Right kidney (tissue), 1 donor: ENCODE measurements at regions not wholly inside any gene's neighbourhood (a gene's known extent, or its start where the extent isn't known, plus 50 kb on each side); places are given as distances from the start of the nearest gene placed in this dataset.
A peak's percentile ranks its signal among the peaks of the same experiment; 100 is the strongest.
"Not testable (repeated sequence)": the region's sequence is repeated elsewhere in the genome, so short reads cannot be mapped to it uniquely, and the experiment has no call there.

Source experiments
- DNase-seq: peaks from one replicate; pipeline ENCODE4 v3.0.0-alpha.2; 2016

- DNase-seq = no peak
These were observed 141.8 kb downstream of the SIM1 start for GRCh38 chr6:100322886-100323285.

- no peak for DNase-seq
These were observed 144.0 kb downstream of the SIM1 start for GRCh38 chr6:100320686-100321085.

DNA sequence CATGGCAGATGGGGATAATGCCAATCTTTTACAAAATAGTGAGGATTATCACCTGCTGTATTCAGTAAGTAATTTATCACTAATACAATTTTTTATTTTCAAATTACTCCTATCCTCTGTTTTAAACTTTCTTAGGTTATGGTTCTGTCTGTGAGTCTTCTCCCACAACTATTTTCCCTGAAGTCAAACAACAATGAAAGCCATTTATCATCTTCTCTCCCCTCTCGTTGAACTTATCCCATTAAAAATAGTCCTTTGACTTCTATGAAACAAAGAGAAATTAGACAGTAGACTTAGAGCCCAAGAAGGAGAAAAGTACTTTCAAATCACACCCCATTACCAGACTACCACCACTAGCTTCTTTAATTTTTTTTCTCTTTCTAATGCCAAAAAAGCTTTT lies 147.7 kb downstream of the SIM1 start:
- no peak for DNase-seq

- DNase-seq = no peak
These were observed 150.5 kb downstream of the SIM1 start for GRCh38 chr6:100314186-100314585.

- DNase-seq = no peak
These were observed 152.9 kb downstream of the SIM1 start for GRCh38 chr6:100311707-100312251.

- no peak for DNase-seq
These were observed 155.5 kb downstream of the SIM1 start for GRCh38 chr6:100309174-100309573.

DNA sequence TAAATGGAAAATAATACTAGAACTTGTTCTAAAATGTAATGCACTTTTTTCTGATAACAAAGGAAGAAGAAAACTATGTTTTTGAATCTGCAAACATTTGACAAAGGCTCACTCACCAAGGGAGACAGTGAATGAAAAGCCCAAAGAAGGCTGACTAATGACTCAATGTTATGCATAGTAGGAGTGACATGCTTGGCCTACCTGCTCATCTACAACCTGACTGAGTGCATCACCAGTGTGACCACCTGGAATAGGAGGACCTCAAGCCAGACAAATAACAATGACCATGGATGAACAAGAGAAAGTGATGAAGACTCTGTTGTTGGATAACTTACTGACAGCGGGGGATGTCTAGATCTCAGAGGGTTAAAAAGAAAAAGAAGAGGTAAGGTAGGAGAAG lies 157.2 kb downstream of the SIM1 start:
- DNase-seq = no peak

GRCh38 chr6:100305209-100305869 lies 159.4 kb downstream of the SIM1 start:
- no peak for DNase-seq

DNA sequence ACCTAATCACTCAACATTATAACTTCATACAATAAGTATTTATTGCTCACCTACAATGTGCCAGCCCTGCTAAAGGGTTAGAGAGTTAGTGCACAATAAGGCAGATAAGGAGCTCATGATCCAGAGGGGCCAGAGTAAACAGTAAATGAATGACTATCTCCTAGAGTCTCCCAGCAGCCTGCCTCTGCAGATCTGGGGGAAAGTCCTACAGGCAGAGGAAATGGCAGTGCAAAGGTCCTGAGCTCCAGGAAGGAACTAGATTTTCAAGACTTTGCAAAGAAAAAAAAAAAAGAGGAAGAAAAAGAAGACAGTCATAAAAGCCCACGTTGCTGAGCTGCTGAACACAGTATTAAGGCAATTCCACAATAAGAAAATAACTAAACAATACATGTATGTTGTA lies 160.1 kb downstream of the SIM1 start:
- no peak for DNase-seq

GRCh38 chr6:100301731-100302130 lies 163.0 kb downstream of the SIM1 start:
- DNase-seq = no peak

DNA sequence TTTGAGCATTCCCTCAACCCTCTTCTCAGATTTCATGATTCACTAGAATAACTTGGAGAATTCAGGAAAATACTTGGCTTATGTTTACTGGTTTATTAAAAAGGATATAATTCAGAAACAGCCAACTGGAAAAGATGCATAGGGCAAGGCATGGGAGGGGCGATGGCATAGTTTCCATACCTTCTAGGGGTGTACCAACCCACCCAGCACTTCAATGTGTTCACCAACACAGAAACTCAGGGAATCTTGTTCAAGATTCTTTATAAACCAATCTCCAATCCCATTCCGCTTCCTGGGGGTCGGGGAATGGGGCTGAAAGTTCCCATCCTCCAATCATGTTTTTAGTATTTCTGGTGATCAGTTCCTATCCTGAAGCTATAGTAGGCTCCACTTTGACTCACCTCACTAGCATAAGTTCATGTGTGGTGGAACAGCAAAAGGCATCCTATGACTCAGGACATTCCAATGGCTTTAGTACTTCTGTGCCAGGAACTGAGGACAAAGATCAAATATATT lies 164.4 kb downstream of the SIM1 start:
- no peak for DNase-seq

- no peak for DNase-seq
These were observed 167.7 kb downstream of the SIM1 start for GRCh38 chr6:100296810-100297544.

- DNase-seq = not testable (repeated sequence)
These were observed 169.5 kb downstream of the SIM1 start for GRCh38 chr6:100295172-100295571.

- no peak for DNase-seq
These were observed 175.4 kb downstream of the SIM1 start for GRCh38 chr6:100289285-100289684.

GRCh38 chr6:100288311-100288710 lies 176.4 kb downstream of the SIM1 start:
- no peak for DNase-seq

DNA sequence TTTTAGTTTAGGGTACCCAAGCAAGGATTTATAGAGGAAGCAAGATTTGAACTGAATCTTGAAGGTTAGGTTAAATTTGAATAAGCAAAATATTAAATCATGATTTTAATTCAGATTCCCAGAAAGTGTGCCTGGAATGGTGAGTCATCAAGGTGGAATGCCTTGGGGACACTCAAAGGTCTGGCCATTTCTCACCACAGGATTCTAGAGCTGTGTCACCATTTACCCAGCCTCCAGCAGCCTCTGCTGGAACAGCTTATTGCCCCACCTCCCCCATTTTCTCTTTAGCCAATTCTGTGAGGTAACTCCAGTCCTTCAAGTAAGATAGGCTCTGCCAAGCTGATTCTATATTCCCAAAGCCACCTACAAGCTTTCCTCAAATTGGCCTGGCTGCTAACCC lies 181.4 kb downstream of the SIM1 start:
- DNase-seq = no peak

DNA sequence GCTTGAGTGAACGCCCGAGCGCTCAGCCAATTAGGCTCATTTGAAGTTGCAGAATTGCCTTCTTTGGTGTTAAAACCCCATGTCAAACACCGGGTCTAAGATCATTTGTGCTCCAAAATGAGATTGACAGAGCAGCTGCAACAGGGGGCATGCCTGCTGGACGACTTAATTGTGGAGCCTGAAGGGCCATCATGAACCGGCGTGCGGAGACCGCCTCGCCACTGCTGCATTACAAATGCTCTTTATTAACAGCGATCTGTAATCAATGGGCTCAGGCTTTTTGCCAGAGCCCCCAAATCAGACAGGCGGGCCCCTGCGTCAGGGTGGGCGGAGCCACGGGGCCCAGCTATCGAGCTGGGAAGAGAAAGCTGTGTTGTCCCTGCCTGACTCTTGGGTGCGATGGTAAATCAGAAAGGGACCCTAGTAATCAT lies 183.2 kb downstream of the SIM1 start:
- peak; percentile 47 for DNase-seq

- DNase-seq = no peak
These were observed 188.2 kb downstream of the SIM1 start for GRCh38 chr6:100276311-100277057.

- DNase-seq = no peak
These were observed 190.6 kb downstream of the SIM1 start for GRCh38 chr6:100274147-100274546.

- DNase-seq = no peak
These were observed 193.1 kb downstream of the SIM1 start for GRCh38 chr6:100271625-100272024.

DNA sequence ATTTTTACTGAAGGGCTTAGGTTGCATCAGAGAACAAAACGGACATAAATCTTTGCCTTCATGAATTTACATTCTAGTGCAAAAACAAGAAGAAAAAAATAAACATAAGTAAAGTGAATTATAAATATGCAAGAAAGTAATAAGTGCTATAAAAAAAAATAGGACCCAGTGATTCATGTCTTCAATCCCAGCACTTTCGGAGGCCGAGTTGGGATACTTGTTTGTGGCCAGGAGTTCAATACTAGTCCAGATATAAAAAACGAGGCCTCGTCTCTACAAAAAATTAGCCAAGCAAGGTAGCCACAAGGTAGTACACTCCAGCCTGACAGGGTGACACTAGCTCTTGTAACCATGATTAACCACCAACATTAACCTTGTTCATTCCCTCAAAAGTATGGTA lies 193.5 kb downstream of the SIM1 start:
- no peak for DNase-seq

GRCh38 chr6:100269189-100269588 lies 195.5 kb downstream of the SIM1 start:
- DNase-seq = no peak

DNA sequence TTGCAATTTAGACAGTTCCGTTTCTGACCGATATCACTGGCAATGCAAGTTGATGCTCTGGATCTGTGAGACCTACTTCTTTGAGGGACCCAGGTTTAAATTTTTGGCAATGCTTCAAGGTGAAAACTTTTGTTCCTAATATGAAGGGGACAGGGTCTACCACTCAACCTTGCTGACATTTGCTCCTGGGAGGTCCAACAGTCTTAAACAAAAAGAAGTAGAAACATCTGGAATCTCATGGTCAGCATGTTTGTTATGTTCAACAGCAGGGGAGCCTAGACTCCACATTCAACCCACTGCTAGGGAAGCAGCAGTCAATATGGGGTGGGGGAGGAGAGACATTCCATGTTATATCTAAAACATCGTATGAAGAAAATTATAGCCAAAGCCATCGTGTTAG lies 196.4 kb downstream of the SIM1 start:
- DNase-seq = no peak
